HG02588 (cell line): ENCODE measurements at regions not wholly inside any gene's neighbourhood (a gene's known extent, or its start where the extent isn't known, plus 50 kb on each side); places are given as distances from the start of the nearest gene placed in this dataset.
"Not testable (repeated sequence)": the region's sequence is repeated elsewhere in the genome, so short reads cannot be mapped to it uniquely, and the experiment has no call there.

ENCODE experiments used
- ATAC-seq: cut with Tn5 transposase; IDR thresholded peaks from one replicate; pipeline ENCODE4 v1.9.1; 2021; ENCODE audit warnings: mild to moderate bottlenecking, moderate library complexity; ENCODE audit not compliant: unreplicated experiment

DNA sequence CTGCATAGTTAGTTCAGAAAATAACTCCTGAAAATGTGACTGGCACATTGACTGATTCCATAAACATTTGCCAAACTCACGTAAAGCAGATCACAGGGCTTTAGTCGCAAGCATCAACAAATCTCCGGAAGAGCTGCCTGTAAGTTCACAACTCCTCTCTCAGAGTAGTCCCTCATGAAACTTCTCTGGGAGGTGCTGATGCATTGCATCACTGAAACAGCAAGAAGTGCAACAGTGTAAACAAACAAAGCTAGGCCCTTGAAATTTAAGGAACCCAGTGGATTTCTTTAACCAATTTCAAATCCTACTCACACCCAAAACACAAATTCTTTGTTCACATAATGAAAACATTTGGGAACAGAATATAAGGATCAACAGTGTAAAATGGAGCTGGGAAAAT is 1691.7 kb upstream of the FLRT2 start:
- ATAC-seq, result no peak

DNA sequence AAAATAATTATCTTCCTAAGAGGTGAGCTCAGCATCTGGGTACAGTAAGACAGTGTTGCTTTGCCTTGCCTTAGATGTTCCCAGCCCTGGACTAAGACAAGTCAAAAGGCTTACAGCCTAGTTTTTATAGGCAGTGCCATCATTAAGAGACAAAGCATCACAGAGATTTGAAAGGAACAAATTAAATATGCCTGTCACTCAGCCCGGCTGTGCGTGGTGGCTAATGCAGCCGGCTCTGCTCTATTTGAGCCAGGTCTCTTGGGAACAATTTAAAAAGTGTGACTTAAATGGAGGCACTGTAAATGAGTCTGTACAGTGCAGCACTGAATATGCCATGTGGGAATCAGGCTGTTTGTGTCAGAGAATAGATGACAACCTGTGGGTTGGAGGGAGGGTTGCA is 1687.4 kb upstream of the FLRT2 start:
- ATAC-seq, result no peak

DNA sequence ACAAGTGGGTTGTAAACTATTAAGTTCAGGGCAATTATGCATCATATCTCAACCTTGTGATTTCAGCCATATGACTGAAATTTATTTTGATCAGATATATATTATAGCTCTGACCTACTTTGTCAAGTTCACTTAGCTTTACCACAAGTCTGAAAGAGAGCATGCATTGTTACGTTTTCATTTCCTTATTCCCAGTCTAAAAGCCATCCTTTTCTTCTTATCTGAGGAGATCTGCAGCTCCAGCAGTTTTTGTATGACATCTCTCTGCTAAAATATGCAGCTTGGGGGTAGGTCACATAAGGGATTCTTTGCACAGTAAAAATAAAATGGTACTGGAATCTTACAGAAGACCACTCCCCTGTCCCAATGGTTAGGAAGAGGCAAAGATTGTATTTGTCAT is 1682.8 kb upstream of the FLRT2 start:
- no peak for ATAC-seq

DNA sequence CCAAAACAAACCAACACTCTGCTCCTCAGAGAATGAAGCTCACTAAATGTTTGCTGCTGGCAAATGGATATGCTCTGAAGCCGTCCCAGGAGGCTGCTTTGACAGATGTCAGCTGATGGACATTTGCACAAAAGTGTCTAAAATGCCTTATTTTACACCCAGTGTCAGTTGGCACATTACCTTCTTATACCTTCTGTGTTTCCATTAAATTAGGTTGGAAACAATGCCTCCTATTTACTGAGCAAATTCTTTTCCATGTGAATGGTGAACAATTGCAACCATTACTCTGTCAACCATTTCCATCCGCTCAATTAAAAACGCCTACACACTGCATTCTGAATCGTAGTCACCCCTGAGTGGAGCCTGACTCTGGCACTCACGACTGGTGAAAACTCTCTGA is 1679.9 kb upstream of the FLRT2 start:
- no peak for ATAC-seq

DNA sequence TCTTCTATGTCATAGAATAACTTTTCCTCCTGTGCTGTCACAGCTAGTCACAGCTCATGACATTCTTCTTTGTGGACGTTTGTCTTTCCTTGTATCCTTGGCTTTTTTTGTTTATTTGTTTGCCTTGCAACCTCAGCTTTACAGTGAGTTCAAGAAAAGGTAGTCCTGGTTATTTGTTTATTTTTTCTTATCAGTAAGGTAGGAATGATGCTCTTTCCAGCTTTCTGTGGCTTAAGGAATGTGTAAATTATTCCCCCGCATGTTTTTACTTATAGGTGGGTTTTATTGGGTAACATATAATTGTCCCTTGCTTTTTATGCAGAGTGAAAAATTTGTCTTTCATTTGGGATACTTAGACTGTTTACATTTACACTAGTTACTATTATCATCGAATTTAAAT is 1673.6 kb upstream of the FLRT2 start:
- ATAC-seq, result no peak

DNA sequence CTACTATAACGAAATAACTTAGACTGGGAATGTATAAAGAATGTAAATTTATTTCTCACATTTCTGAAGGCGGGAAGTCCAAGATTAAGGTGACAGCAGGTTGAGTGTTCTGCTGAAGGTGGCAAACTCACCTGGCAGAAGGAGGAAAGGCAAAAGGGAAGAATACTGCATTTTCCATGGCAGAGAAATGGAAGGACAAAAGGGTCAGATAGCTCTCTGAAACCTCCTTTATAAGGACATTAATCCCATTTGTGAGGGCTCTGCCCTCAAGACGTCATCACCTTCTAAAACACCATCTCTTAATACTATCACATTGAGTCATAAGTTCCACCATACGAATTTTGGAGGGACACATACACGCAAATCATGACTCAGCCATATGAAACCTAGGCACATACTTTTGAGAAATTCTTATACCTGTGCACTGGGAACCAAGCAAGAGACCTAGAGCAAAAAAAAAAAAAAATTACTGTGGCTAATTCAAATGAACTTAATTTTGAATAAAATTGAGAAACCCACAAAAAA is 1669.3 kb upstream of the FLRT2 start:
- ATAC-seq, result no peak

DNA sequence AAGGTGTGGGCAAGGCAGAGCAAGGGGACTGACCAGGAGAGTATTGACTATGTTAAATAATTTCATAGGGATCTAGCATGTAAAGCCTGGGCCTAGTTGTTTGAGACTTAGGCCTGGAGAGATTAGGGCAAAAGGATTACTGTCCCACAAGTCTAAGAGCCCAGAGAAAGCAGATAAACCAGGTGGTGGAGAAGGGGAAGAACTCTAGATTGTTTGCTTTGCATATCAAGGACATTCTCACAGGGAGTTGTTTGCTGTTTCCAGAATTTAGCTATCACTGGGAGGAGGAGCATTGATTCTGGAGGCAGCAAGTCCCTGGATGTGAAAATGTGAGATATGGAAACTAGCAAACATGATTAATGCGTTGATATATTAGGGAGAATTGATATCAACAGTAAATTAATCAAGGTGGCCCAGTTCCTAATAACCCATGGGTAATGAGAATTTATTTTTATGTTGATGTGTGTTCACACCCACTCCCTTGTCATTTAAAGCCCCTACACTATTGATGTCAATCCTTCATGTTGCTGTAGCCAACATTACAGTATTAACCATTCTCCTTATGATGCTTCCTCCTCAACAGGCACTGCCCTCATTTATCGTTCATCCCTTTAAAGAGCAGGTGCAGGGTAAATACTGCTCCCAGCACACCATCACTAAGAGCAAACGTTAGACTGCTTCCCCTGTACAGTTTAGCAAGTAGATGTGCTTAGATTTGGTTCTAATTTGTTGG is 1666.7 kb upstream of the FLRT2 start:
- ATAC-seq, result no peak

DNA sequence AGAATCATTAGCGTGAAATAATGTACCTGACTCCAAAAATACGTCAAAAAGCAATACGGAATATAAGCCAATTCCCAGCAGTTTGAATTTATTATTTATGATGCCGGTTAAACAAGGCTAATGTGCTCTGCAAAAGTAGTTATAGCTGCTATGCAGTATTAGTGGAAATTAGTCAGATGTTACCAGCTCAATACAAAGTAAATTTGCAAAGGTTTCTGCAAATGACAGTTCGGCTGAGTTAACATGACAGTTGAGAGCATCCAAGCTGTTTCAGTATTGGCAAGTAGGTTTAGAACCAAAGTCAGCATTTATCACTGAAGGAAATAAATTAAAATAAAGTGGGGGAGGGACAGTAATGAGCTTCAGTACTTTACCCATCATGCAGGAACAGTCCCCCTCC is 1665.8 kb upstream of the FLRT2 start:
- no peak for ATAC-seq

DNA sequence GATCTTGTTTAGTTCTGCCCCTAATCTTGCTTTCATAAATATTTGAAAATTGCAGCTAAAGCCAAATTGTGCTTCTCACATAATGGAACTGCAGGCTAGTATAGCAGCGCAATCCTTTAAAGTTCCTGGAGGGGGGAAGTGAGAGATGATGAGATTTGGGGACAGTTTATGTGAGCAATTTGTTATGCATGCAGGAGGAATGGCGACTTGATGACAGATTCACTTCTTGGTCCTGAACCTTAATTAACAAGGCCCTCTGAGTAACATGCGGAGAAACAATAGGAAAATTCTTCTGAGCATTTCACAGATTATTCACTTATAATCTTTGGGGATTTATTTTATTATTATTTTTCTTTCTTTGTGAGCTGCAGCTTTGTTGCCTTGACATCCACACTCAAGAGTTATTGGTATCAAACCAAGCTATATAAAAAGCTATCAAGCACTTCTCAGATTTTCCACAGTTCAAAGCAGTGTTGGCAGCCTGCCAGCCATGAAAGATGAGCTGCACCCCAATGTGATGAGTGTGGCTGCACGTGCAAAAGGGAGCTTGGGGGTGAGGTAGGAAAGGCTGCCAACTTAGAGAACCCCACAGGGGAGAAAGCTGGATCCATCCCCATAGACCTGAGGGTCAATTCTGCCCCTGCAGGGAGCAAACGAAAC is 1662.2 kb upstream of the FLRT2 start:
- no peak for ATAC-seq

DNA sequence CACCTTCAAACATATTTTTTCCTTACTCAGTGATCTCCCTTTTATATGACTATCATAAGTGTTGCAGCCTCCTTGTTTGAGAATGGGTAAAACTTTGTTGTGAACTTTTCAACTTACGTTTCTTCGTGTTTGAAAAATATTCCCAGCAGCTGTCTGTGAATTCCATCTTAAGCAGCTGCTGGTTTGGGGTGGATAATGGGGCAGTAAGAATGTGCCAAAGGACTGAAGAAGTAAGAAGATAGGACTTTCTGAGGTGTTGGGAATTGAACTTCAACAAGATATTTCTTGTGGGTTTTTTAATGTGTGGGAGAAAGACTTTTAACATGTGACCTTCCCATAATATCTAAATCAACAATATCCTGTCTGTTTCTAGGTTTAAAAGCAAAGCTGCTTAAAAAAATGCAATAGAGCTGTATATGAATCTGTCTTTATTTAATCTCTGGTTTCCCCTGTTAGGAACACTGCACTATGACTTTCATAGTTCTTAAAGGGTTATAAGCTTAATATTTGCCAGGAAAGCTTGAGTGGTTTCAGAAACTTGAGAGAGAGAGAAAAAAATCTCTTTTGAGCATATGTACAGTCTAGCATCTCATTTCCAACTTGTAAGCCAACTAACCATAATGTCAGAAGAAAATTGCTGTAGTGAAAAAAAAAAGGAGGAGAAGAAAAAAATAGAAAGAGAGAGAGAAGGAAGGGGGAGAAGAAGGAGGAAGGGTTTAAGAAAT is 1659.2 kb upstream of the FLRT2 start:
- no peak for ATAC-seq

DNA sequence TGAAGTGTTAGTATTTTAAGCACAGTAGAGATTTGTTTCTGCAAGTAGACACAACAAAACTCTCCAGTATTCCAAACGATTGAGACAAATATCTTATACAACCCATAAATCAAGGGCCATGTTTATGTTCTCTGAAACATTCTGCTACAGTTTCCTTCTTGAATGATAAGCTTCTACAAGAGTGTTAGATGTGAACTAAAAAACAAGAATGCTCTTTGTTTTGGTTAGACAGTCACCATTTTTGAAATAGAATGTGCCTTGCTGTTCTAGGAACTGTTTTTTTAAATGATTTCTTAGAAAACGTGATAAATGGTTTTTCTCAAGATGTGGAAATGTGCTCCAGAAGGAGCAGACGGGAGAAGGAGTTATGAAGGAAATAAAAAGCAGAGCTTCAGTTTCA is 1656.3 kb upstream of the FLRT2 start:
- no peak for ATAC-seq

DNA sequence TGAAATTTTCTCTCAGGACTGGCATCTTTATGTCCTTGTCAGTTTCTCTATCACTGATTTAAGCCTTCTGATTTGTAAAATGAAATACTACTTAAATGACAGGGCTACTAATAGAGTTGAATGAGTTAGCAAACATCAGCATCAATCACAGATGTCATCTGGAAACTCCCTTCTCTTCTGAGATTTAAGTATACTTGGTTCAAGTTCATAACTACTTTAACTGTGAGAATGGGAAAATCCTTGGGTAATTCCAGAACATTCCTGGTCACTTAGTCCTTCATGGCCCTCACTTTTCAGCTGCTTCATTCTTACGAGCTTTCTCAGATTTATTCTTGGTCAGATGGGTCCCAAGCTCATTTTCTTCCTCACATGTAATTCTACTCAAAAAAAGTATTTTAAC is 1655.3 kb upstream of the FLRT2 start:
- no peak for ATAC-seq

DNA sequence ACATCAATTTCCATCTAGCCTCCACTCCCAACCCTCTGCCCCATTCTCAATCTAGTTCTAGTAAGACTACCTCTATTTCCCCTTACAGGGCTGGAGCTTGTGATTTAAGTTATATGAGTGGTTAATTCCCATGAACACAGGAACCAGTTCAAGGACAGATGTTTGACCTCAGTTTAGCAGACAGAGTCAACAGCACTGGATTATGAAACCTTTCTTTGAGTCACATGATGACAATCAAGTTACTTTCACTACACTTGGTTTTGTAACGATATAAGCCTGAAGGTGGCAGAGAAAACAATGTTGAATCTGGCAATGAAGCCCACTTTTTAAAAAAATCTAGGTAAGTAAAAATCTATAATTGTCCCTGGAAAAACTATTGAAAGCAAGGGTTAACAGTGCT is 1646.2 kb upstream of the FLRT2 start:
- ATAC-seq, result no peak

DNA sequence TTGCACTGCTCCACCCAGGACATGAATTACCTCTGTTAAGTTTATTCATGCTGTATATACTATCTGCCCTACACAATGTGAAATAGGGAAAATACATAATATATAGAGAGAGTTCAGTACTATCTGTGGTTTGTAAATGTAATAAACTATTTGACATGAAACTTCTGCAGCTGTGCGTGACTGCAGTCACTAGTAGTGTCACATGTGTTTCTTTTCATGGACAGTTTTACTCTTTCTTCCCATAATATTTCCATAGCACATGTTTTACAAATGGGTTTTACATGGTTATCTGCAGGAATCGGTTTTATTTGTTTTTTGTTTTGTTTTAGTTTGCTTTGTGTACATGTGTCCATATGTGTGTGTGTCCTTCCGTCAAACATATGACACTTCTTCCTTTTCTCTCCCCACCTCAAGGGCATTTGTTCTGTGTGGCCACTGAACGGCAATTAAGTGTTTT is 1644.1 kb upstream of the FLRT2 start:
- no peak for ATAC-seq

DNA sequence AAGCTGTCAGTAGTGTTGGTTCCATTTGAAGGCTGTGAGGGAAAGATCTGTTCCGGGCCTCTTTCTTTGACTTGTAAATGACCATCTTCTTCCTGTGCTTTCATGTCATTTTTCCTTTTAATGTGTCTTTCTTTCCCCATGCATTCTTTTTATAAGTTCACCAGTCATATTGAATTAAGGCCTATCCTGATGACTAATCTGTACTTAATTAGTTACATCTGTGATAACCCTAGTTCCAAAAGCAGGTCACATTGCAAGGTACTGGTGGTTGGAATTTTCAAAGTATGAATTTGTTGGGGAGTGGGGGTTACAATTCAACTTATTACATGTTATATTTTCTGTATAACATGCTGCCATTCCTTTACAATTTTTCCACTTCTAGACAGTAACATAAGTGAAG is 1642.1 kb upstream of the FLRT2 start:
- ATAC-seq, result no peak

DNA sequence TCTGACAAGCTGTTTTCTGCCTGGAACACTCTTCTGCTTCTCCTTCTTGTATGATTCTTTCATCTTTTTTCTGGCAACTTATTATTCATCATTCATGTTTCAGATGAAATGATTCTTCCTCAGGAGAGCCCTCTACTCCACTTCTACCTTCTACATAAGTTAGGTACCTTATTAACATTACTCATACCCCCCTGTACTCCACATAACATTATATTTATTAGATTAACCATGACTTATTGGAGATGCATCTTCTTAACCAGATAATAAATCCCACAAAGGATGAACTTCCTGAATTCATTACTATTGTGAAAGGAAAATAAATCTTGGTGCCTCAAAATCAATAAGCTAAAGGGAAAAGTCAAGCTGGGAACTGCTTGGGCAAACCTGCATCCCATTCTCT is 1636.5 kb upstream of the FLRT2 start:
- ATAC-seq, result no peak

DNA sequence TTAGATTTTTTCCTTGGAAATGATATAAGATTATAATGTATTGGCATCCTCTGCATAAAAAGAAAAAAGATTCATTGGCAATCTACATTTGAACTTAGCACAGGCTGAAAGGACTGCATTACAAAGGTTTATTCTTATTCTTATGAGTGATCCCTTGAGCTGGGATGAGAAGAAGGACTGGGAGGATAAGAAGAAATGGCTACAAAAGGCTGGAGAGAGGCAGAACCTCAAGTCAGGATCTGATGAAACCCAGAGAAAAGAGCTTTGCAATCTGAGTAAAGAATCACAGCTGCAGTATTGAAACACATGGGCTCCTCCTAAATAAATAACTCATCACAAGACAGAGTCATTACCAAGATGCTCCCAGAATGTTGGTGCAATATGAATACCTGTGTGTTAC is 1635.4 kb upstream of the FLRT2 start:
- ATAC-seq, result no peak

DNA sequence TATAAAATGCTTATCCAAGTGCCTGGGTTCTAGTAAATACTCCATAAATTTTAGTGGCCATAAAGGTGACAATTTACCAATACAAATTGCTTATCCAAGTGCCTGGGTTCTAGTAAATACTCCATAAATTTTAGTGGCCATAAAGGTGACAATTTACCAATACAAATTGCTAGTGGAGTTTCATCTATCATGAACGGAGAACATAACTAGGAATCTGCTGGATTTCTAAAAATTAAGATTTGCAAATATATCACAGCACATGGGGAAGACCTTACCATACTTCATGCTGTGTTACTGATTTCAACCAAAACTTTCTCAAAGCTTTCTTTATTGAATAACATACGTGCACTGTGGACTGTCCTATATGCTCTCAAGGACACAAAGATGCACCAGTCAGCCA is 1631.4 kb upstream of the FLRT2 start:
- not testable (repeated sequence) for ATAC-seq

DNA sequence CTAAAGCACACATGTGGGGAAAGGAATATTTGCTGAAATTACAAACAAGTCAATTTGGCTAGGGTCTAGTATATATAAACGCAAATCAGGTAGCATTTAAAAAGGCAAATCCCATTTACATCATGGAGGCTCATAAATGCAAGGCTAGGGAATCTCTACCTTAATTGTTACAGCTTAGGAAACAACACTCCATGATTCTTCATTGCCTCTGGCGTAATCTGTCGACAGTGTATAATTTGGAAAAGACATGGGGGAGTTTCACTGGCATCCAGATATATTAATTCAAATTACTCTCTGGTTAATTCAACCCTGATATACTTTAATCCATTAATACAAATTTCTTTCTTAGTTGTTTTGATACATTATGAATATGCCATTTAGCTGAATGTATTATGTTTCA is 1630.2 kb upstream of the FLRT2 start:
- no peak for ATAC-seq

DNA sequence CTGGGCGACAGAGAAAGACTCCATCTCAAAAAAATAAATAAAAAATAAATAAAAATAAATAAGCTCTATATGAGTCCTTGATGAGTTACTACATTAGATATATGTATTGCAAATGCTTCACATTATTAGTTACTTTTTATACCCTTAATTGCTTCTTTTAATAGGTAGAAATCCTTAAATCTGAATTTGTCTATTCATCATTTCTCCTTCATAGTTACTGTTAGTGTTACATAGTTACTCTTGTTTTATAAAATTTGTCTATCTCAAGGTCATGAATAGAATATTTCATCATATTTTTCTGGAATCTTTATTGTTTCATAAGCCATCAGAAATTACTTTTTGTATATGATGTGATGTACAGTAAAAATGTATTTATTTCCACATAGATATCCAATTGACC is 1624.8 kb upstream of the FLRT2 start:
- ATAC-seq, result no peak

DNA sequence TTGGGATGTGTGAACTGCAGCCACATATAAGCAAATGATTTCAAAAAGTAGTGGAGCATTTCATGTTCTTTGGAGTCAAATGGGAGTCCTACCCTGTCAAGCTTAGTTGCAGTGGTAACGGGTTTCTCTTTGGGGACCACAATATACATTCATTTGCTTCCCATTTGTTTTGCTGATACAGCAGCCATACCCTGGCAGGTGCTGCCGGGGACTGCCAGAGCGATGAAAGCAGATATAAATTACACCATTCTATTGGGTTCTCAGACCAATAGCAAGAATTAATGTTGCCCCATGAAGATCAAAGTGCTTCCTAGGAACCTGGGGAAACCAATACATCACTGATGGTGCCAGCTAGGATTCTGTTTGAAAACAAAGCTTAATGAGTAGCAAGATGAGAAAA is 1621.5 kb upstream of the FLRT2 start:
- ATAC-seq, result no peak

DNA sequence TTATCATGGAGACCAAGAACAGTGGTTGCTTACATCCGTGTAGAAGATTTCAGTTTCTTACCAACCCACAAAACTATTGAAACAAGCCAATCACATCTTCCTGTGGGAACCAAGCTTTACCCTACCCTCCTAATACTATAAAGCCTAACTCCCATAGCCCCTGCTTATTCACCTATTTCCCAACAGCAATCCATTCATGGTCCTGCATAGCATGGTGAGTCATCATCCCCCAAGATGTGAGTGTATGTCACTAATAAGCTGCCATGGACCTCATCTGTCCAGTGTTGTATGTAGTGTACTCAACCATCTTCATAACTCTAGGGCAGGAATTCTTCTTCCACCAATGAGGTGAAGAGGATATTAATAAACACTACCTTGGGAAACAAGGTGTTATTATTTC is 1620.4 kb upstream of the FLRT2 start:
- no peak for ATAC-seq
